ENCODE measurements at regions not wholly inside any gene's neighbourhood (a gene's known extent, or its start where the extent isn't known, plus 50 kb on each side); places are given as distances from the start of the nearest gene placed in this dataset.

DNA sequence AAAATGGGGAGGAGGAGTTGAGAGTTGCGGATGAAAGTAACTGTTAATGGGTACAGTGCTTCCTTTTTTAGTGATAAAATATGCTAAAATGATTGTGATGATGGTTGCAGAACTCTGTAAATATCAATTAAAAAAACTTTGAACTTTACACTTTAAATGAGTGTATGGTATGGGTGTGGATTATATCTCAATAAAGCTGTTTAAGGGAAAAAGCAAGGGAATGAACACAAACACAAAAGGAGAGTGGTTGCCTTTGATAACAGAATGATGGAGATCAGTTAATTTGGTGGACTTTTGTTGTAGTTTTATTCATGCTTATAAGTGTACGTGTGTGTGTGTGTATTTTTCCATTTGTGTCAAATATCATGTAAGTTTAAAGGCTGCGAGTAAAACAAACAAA is 186.1 kb downstream of the ZNF608 start:
- peaks cover 6% of the 10 kb centered on the region; the same call in 1 of the 2 replicates for H3K9me3 ChIP-seq (ENCODE audit: low read length)
- ChIA-PET CTCF (ENCODE audit: unreplicated experiment) (no interaction called here), POLR2A (interaction anchor here (0.7 to 1.1 kb wide), 4 partner anchors 11 to 149 kb away, joined by 3 to 6 read pairs (median 3); no protein-coding TSS in a partner anchor)
- H3K4me2 ChIP-seq (ENCODE audit: low read length): no peak overlapping the region
- intact Hi-C loops (cut with micrococcal nuclease; ENCODE audit: unreplicated experiment): no loop called here
- no peaks in the 10 kb centered on the region for H3K9me2 ChIP-seq (ENCODE audit: insufficient read depth, low read length)
- H3K27ac ChIP-seq (ENCODE audit: low read depth, low read length, poor library complexity, severe bottlenecking): no peak overlapping the region
- H3K79me2 ChIP-seq (ENCODE audit: insufficient read depth, low read depth, low read length): no peaks in the 10 kb centered on the region
- no peak overlapping the region for H3K4me3 ChIP-seq (ENCODE audit: low read depth, low read length, poor library complexity, severe bottlenecking)
- no peaks in the 10 kb centered on the region for H4K20me1 ChIP-seq (ENCODE audit: insufficient read depth, low read length)
- no peaks in the 10 kb centered on the region for H3K36me3 ChIP-seq (ENCODE audit: insufficient read depth, low read length)
- no peak overlapping the region for H2AFZ ChIP-seq (ENCODE audit: low read length)
- TF ChIP-seq, protein P1, sequence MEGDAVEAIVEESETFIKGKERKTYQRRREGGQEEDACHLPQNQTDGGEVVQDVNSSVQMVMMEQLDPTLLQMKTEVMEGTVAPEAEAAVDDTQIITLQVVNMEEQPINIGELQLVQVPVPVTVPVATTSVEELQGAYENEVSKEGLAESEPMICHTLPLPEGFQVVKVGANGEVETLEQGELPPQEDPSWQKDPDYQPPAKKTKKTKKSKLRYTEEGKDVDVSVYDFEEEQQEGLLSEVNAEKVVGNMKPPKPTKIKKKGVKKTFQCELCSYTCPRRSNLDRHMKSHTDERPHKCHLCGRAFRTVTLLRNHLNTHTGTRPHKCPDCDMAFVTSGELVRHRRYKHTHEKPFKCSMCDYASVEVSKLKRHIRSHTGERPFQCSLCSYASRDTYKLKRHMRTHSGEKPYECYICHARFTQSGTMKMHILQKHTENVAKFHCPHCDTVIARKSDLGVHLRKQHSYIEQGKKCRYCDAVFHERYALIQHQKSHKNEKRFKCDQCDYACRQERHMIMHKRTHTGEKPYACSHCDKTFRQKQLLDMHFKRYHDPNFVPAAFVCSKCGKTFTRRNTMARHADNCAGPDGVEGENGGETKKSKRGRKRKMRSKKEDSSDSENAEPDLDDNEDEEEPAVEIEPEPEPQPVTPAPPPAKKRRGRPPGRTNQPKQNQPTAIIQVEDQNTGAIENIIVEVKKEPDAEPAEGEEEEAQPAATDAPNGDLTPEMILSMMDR (conservative IDR thresholded peaks at IDR 0.05; ENCODE audit: low read length): no peak
- no peak for TF ChIP-seq EZH2phosphoT487 (IDR thresholded peaks at IDR 0.05; ENCODE audit: borderline replicate concordance, low read depth, low read length)
- no TSS peak for BruUV-seq (replicated peaks)
- DNase-seq (ENCODE audit: low spot score): no peak
- no peaks in the 10 kb centered on the region for H3K4me1 ChIP-seq (ENCODE audit: insufficient read depth, low read length, poor library complexity, severe bottlenecking)

DNA sequence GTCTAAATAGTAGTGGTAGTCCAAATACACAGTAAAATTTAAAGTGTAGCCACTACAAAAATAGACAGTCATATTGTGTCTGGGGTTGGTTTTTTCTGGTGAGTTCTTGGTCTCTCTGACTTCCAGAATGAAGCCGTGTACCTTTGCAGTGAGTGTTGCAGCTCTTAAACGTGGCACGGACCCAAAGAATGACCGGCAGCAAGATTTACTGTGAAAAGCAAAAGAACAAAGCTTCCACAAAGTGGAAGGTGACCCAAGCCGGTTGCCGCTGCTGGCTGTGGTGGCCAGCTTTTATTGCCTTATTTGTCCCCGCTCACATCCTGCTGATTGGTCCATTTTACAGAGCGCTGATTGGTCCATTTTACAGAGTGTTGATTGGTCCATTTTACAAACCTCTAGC is 188.7 kb downstream of the ZNF608 start:
- TF ChIP-seq, protein P1 (conservative IDR thresholded peaks at IDR 0.05; ENCODE audit: low read length): no peak
- TF ChIP-seq EZH2phosphoT487 (IDR thresholded peaks at IDR 0.05; ENCODE audit: borderline replicate concordance, low read depth, low read length): no peak
- no peaks in the 10 kb centered on the region for H3K4me1 ChIP-seq (ENCODE audit: insufficient read depth, low read length, poor library complexity, severe bottlenecking)
- no peak overlapping the region for H2AFZ ChIP-seq (ENCODE audit: low read length)
- H3K27ac ChIP-seq (ENCODE audit: low read depth, low read length, poor library complexity, severe bottlenecking): no peak overlapping the region
- ChIA-PET CTCF (ENCODE audit: unreplicated experiment) (no interaction called here), POLR2A (interaction anchor here (0.6 kb wide), 2 partner anchors 15 to 308 kb away, joined by 3 to 5 read pairs; no protein-coding TSS in a partner anchor)
- H3K9me2 ChIP-seq (ENCODE audit: insufficient read depth, low read length): no peaks in the 10 kb centered on the region
- intact Hi-C loops (cut with micrococcal nuclease; ENCODE audit: unreplicated experiment): no loop called here
- H3K79me2 ChIP-seq (ENCODE audit: insufficient read depth, low read depth, low read length): no peaks in the 10 kb centered on the region
- no peak overlapping the region for H3K4me3 ChIP-seq (ENCODE audit: low read depth, low read length, poor library complexity, severe bottlenecking)
- no peaks in the 10 kb centered on the region for H3K36me3 ChIP-seq (ENCODE audit: insufficient read depth, low read length)
- no peak overlapping the region for H3K4me2 ChIP-seq (ENCODE audit: low read length)
- no peak for DNase-seq (ENCODE audit: low spot score)
- H3K9me3 ChIP-seq (ENCODE audit: low read length): peaks cover 6% of the 10 kb centered on the region; the same call in 1 of the 2 replicates
- H4K20me1 ChIP-seq (ENCODE audit: insufficient read depth, low read length): no peaks in the 10 kb centered on the region
- no TSS peak for BruUV-seq (replicated peaks)

DNA sequence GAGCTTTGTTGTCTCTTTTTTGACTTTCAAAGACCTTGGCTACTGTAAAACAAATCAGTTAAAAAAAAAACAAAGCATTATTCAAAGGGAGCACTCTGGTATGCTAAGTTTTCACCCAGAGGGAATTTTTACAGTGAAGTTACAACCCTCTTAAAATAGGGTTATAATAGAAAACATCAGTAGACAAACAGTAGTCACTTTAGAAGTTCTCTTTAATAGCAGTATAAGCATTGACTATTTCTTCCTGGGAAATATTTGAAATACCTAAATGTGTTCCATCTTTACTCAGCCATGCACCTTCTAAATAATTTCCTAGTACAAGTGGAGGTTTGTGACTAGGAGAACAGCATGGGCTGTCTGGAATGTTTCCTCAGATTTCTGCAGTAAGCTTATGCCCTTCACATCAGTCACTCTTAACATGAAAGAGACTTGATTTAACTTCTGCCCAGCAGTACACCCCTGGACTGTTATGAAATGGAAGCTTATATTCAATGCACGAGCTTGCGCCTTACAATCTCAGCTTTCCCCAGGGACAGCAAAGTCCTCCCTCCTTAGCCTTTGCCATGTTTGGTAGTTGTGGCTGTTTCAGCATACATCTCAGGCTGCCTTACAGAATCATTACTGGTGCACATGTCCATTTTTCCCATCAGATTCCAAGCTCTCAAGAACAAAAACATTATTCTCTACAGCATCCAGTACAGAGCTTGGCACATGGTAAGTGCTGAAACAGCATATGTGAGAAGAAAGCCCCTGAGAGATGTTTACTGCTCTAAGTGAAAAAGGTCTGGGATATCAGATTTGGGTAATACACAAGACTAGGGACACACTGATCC is 191.5 kb downstream of the ZNF608 start:
- TF ChIP-seq, protein P1 (conservative IDR thresholded peaks at IDR 0.05; ENCODE audit: low read length): no peak
- no peak for TF ChIP-seq EZH2phosphoT487 (IDR thresholded peaks at IDR 0.05; ENCODE audit: borderline replicate concordance, low read depth, low read length)
- no peaks in the 10 kb centered on the region for H3K9me2 ChIP-seq (ENCODE audit: insufficient read depth, low read length)
- H2AFZ ChIP-seq (ENCODE audit: low read length): no peak overlapping the region
- no TSS peak for BruUV-seq (replicated peaks)
- POLR2A ChIA-PET: interaction anchor here (0.5 to 1.0 kb wide), 8 partner anchors 9 to 1682 kb away, joined by 3 to 4 read pairs (median 3); no protein-coding TSS in a partner anchor
- no peak for DNase-seq (ENCODE audit: low spot score)
- no peaks in the 10 kb centered on the region for H3K4me1 ChIP-seq (ENCODE audit: insufficient read depth, low read length, poor library complexity, severe bottlenecking)
- H3K79me2 ChIP-seq (ENCODE audit: insufficient read depth, low read depth, low read length): no peaks in the 10 kb centered on the region
- no peak overlapping the region for H3K27ac ChIP-seq (ENCODE audit: low read depth, low read length, poor library complexity, severe bottlenecking)
- intact Hi-C loops (cut with micrococcal nuclease; ENCODE audit: unreplicated experiment): no loop called here
- H3K4me3 ChIP-seq (ENCODE audit: low read depth, low read length, poor library complexity, severe bottlenecking): no peak overlapping the region
- H4K20me1 ChIP-seq (ENCODE audit: insufficient read depth, low read length): no peaks in the 10 kb centered on the region
- CTCF ChIA-PET (ENCODE audit: unreplicated experiment): no interaction called here
- H3K4me2 ChIP-seq (ENCODE audit: low read length): no peak overlapping the region
- H3K36me3 ChIP-seq (ENCODE audit: insufficient read depth, low read length): no peaks in the 10 kb centered on the region
- H3K9me3 ChIP-seq (ENCODE audit: low read length): peaks cover 6% of the 10 kb centered on the region; the same call in 1 of the 2 replicates
